Activated T-cell treated with anti-CD3 and anti-CD28 coated beads, Interleukin-2, amount 50 U/mL, for 48 hours (primary cell): ENCODE measurements at regions not wholly inside any gene's neighbourhood (a gene's known extent, or its start where the extent isn't known, plus 50 kb on each side); places are given as distances from the start of the nearest gene placed in this dataset.

Experiments used
- DNase-seq, 2 experiments: peaks; one replicate each; pipeline ENCODE4 v3.0.0-alpha.2; 2020

DNA sequence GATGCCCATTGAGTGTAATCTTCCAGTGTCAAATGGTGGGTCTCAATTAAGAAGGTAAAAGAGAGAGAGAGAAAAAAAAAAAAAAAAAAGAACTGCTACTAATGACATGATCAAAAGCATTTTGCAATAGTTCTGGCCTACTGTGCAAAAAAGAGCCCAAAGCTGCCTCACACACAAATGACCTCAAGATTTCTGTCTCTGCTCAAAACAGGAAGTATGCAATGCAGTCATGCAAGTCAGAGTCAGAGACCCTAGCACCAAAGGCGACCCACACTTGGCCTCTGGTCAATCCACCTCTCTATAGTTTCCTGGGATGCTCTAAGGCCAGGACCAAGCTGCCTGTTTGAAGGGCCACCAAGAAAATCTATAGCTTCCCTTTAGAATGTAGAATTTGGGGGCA lies 323.5 kb downstream of the VPS13C start:
- DNase-seq: no peak

GRCh38 chr15:61731099-61731498 lies 329.1 kb downstream of the VPS13C start:
- DNase-seq: no peak

DNA sequence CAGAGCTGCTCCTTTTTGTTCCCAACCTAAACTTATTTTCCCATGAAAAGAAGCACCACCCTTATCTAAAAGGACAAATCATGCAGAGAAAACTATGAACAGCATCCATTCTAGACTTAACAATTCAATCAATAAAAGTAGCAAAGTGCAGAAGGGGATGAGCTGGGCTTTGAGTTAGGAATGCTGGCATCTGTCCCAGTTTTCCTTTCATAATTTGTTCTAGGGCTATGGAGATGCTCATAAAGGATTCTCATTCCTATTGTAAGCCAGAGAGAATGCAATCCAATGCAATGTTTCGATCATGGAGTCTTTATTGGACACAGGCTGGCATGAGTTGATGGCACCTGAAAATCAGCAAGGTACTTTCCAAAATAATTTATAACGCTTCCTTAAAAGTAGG lies 330.6 kb downstream of the VPS13C start:
- DNase-seq: no peak

DNA sequence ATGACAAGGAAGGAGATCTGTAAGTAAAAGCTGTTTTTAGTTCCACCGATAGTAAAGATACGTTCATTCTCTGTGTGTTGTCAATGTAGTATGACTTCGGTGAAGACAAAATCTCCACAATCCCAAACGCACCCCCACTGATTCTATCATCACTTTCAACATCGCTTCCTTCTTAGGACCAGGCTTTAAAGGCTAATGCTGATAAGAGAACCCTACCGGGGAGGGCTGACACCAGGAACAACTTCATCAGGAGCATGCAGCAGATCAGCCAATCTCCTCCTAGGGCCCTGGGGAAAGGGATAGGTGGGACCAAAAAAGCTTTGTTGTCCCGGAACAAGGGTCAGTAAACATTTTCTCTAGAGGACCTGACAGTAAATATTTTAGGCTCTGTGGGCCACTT lies 334.1 kb downstream of the VPS13C start:
- no peak for DNase-seq

DNA sequence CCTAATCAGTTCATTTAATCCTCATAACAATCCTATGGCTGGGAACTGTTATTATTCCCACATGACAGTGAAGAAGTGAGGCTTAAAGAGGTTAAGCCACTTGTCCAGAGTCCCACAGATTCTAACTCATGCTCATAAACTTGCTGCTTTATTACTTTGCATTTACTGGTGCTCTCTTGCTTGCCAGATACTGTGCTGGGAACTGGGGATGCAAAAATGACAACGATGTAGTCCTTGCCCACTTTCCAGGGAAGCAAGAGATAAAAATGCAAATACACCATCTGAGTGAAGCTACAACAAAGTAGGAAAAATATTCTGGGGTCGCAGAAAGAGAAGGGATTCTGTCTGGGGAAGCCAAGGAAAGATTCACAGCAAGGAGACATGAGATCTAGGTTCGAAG lies 335.0 kb downstream of the VPS13C start:
- DNase-seq: no peak

GRCh38 chr15:61724251-61724939 lies 335.9 kb downstream of the VPS13C start:
- no peak for DNase-seq

- no peak for DNase-seq
These were observed 338.8 kb downstream of the VPS13C start for GRCh38 chr15:61721418-61721817.

GRCh38 chr15:61720197-61720704 lies 340.0 kb downstream of the VPS13C start:
- DNase-seq: no peak

GRCh38 chr15:61715082-61715481 lies 345.2 kb downstream of the VPS13C start:
- no peak for DNase-seq

DNA sequence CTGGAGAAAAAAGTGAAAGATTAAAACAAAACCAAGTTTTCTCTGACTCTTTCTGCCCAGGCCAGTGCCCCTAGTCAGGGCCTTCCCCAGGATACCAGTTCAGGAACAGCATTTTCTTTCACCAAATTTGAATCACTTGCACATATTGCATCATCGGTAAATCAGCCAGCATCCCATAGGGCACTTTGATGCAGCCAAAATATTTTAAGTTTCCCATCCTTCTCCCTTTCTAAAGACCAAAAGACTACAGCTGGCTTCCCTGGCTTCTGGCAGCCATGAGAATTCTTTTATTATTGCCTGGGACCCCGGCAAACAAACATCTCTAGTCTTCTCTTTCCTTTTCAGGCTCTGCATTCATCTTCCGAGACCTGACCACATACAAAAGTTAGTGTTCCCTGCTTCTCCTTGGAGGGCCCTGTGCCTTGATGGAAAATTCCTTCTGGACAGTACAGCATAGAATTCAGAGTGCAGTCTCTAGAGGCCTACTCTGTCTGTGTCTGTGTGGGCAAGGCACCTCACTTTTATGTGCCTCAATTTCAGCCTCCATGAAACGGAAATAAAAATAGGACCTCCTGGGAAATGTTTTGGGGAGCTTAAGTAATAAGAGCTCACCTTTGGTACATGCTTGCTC lies 348.0 kb downstream of the VPS13C start:
- DNase-seq: no peak

GRCh38 chr15:61702224-61703020 lies 357.8 kb downstream of the VPS13C start:
- no peak for DNase-seq

DNA sequence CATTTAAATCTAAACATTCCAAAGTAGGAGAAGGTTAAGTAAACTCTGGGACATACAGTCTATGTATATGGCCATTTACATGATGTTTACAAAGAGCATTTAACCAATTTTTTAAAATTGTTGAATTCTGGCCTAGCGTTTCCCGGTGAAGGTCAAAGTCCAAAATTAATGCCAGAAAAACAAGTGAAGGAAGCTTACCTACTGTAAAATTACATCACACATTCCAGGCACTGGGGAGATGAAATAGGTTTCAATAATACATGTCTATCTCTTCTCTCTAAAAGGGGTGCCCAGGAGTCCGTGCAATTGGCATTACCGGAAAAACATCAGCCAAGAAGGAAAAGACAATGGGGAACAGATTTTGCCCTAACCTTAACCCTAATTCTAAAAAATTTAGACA lies 358.8 kb downstream of the VPS13C start:
- no peak for DNase-seq

DNA sequence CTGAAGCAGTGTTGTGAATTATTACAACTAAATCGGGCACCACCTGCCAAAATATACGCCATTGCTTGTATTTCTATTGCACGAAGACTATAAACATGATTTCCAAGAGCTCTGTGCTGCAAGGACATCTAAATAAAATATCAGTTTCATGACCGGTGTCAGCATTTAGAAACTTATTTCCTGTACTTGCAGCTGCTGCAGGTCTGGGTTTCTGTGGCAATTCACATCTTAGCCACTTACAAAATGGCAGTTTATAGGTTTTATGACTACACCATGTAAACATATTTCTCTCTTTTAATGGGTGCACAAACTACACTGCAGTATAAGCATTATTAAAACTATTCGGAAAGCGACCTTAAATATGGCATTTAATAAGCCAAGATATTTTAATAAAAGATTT lies 359.4 kb downstream of the VPS13C start:
- DNase-seq: no peak

- no peak for DNase-seq
These were observed 362.5 kb downstream of the VPS13C start for GRCh38 chr15:61697796-61698195.

- DNase-seq: no peak
These were observed 371.2 kb downstream of the VPS13C start for GRCh38 chr15:61689067-61689466.

- no peak for DNase-seq
These were observed 372.6 kb downstream of the VPS13C start for GRCh38 chr15:61687651-61688050.

DNA sequence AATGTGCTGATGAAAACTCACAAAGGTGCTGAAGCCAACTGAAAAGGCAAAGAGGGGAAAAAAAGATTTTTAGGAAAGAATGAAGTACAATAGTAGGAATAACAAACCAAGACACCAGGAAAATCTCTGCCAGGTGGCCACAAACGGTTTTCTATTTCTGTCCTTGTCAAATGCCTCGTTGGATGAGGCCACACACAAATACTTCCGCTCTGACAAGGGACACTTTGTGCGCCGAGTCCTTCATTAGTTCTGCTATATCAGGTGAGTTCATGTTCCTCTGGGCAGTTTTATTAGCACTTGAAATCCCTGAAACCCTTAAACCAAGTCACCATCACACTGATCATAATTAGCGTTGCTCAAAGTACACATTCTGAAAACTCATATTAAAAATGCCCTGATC lies 373.1 kb downstream of the VPS13C start:
- DNase-seq: no peak

DNA sequence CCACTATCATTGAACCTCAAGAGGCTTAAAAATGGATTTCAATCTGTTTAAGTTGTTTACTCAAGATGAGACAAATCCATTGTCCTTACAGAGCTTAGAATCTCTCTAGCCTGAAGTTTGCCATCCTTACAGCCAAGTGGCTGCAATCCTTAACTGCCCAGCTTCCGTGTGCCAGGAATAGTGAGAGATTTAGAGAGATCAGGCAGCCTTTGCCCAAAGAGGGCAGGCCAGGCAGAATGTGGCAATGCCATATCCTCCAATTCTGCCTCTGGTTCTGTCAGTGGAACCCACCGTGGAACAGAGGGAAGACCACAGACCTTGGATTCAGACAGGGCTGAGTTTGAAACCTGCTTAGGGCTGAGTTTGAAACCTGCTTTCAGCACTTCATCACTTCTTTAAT lies 374.3 kb downstream of the VPS13C start:
- no peak for DNase-seq

- no peak for DNase-seq
These were observed 374.7 kb downstream of the VPS13C start for GRCh38 chr15:61685534-61685933.

GRCh38 chr15:61684749-61685467 lies 375.3 kb downstream of the VPS13C start:
- no peak for DNase-seq

DNA sequence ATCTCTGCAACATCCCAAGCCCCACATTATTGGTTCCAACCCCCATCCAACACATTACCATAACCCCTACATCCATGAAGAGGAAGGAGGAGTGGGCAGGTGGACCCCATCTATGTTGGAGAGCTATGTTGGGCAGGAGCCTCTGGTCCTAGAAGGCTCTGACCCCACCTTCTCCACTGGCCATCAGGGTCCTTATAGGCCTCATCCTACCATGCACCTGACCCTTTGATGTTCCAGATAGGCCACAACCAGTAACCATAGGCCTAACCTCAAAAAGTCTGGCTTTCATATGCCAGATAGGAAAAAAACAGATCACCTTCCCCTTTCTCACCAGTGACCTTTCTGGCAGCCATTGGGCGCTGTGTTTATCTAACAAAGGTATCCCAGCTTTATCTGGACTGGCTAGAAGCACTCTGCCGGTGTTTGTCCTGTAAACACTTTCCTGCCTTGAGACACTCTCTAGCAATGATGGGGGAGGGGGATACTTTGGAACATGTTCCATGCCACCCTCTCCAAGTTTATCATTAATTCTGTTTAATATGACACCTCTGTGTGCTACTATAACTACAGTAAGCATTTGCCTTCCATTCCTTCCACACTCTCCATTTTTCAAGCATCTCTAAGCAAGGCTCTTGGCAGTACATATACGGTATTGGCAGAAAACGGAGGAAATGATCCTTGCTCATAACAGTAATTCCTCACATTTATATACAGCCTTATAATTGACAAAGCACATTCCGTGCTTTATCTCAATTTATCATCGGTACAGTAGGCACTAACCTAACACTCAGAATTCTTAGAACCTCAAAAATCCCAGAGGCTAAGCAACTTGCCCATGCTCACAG lies 377.1 kb downstream of the VPS13C start:
- no peak for DNase-seq

DNA sequence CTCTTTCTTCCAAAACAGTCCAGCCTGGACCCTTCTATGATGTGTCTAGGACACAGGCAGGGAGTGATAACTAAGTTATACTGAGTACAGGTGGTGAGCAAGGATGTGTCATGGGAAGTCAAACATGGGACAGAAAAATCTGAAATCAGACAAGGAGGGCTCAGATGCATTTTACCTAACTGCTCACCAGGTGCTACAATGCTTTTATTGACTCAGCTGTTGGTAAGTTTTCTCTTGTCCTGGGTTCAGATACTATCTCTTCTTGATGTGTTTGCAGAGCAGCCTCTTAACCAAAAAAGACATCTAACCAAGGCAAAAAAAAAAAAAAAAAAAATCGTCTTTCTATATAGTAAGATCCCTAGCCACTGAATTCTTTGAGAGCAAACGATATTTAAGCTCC lies 378.6 kb downstream of the VPS13C start:
- DNase-seq: no peak
